Neural progenitor cell (in vitro differentiated cells): ENCODE measurements at regions not wholly inside any gene's neighbourhood (a gene's known extent, or its start where the extent isn't known, plus 50 kb on each side); places are given as distances from the start of the nearest gene placed in this dataset.

Experiments used
- DNase-seq: peaks from one replicate; pipeline ENCODE4 v3.0.0-alpha.2; 2016; ENCODE audit warnings: low spot score
- H2AFZ ChIP-seq: fragments of 200-600 bp; sonication (generic); replicated peaks from 2 replicates; pipeline ENCODE4 v1.6.1; 2016; ENCODE audit warnings: antibody characterized with exemption
- H3F3A ChIP-seq: fragments of 200-600 bp; sonication (generic); 2 replicates; pipeline ENCODE4 v1.6.1; 2016; ENCODE audit warnings: antibody characterized with exemption, low read depth
- H3K27ac ChIP-seq: fragments of 200-600 bp; sonication (generic); 2 replicates; pipeline ENCODE4 v1.5.1; 2016; ENCODE audit warnings: mild to moderate bottlenecking
- H3K27me3 ChIP-seq: fragments of 200-600 bp; sonication (generic); 2 replicates; pipeline ENCODE4 v1.6.1; 2016; ENCODE audit warnings: mild to moderate bottlenecking, moderate library complexity
- H3K36me3 ChIP-seq: fragments of 200-600 bp; sonication (generic); 2 replicates; pipeline ENCODE4 v1.5.1; 2016
- H3K4me1 ChIP-seq: fragments of 200-600 bp; sonication (generic); 2 replicates; pipeline ENCODE4 v1.6.1; 2016; ENCODE audit warnings: mixed run types
- H3K4me2 ChIP-seq: fragments of 200-600 bp; sonication (generic); 2 replicates; pipeline ENCODE4 v1.6.1; 2016
- H3K4me3 ChIP-seq: fragments of 200-600 bp; sonication (generic); 2 replicates; pipeline ENCODE4 v1.5.1; 2016
- H3K79me2 ChIP-seq: fragments of 200-600 bp; sonication (generic); 2 replicates; pipeline ENCODE4 v1.6.1; 2016; ENCODE audit warnings: low read depth
- H3K9ac ChIP-seq: fragments of 200-600 bp; sonication (generic); 2 replicates; pipeline ENCODE4 v1.6.1; 2016
- H3K9me3 ChIP-seq: fragments of 200-600 bp; sonication (generic); 2 replicates; pipeline ENCODE4 v1.5.1; 2016; ENCODE audit warnings: low read depth
- H4K20me1 ChIP-seq: fragments of 200-600 bp; sonication (generic); 2 replicates; pipeline ENCODE4 v1.6.1; 2016; ENCODE audit warnings: low read depth
- H3K27ac Mint-ChIP-seq: 3 replicates; pipeline ENCODE4 v1.8.0; 2021; ENCODE audit warnings: mixed read lengths
- H3K27me3 Mint-ChIP-seq: 2 replicates; pipeline ENCODE4 v1.8.0; 2022; ENCODE audit warnings: low read depth, mild to moderate bottlenecking, inconsistent platforms, moderate library complexity, mixed read lengths; ENCODE audit not compliant: insufficient read depth
- H3K36me3 Mint-ChIP-seq: 3 replicates; pipeline ENCODE4 v1.8.0; 2021; ENCODE audit warnings: mixed read lengths
- H3K4me1 Mint-ChIP-seq: 3 replicates; pipeline ENCODE4 v1.8.0; 2021; ENCODE audit warnings: mixed read lengths
- H3K4me3 Mint-ChIP-seq: 3 replicates; pipeline ENCODE4 v1.8.0; 2021; ENCODE audit warnings: mild to moderate bottlenecking, moderate library complexity, mixed read lengths
- H3K9me3 Mint-ChIP-seq: 3 replicates; pipeline ENCODE4 v1.8.0; 2020; ENCODE audit warnings: mixed read lengths
- EZH2 ChIP-seq: fragments of 200-600 bp; sonication (generic); IDR thresholded peaks from 2 replicates; pipeline ENCODE4 v1.6.1; 2017; ENCODE audit warnings: antibody characterized with exemption, mild to moderate bottlenecking, moderate library complexity
- EZH2phosphoT487 ChIP-seq: fragments of 200-600 bp; sonication (generic); IDR thresholded peaks from 2 replicates; pipeline ENCODE4 v1.6.1; 2017; ENCODE audit warnings: antibody characterized with exemption
- TF ChIP-seq, protein P1 (sequence below): fragments of 200-600 bp; sonication (generic); IDR thresholded peaks from 2 replicates; pipeline ENCODE4 v1.5.1; 2017; ENCODE audit warnings: antibody characterized with exemption, mild to moderate bottlenecking

DNA sequence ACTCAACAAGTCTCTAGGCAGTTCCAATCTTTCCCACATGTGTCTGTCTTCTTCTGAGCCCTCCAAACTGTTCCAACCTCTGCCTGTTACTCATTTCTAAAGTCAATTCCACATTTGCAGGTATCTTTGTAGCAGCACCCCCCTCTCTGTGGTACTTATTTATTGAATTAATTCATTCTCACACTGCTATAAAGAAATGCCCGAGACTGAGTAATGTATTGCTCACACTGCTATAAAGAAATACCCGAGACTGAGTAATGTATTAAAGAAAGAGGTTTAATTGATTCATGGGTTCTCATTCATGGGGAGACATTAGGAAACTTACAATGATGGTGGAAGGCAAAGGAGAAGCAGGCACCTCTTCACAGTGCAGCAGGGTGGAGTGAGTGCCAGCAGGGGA is 1413.8 kb downstream of the SI start:
- Histone ChIP-seq H3K9ac (no peak overlapping the region), H3K27ac (no peak overlapping the region), H3K27me3 (no peaks in the 10 kb centered on the region), H2AFZ (no peak overlapping the region), H4K20me1 (no peaks in the 10 kb centered on the region), H3K79me2 (no peaks in the 10 kb centered on the region), H3K36me3 (no peaks in the 10 kb centered on the region), H3K9me3 (no peaks in the 10 kb centered on the region), H3F3A (no peaks in the 10 kb centered on the region), H3K4me3 (no peak overlapping the region), H3K4me2 (no peak overlapping the region), H3K4me1 (no peaks in the 10 kb centered on the region)
- Mint-ChIP-seq H3K9me3 (peaks cover 2% of the 10 kb centered on the region), H3K4me3 (no peak overlapping the region), H3K27ac (no peak overlapping the region), H3K36me3 (no peaks in the 10 kb centered on the region), H3K27me3 (no peaks in the 10 kb centered on the region), H3K4me1 (no peaks in the 10 kb centered on the region)
- TF ChIP-seq EZH2phosphoT487: no peak
- no peak for TF ChIP-seq EZH2
- TF ChIP-seq, protein P1, sequence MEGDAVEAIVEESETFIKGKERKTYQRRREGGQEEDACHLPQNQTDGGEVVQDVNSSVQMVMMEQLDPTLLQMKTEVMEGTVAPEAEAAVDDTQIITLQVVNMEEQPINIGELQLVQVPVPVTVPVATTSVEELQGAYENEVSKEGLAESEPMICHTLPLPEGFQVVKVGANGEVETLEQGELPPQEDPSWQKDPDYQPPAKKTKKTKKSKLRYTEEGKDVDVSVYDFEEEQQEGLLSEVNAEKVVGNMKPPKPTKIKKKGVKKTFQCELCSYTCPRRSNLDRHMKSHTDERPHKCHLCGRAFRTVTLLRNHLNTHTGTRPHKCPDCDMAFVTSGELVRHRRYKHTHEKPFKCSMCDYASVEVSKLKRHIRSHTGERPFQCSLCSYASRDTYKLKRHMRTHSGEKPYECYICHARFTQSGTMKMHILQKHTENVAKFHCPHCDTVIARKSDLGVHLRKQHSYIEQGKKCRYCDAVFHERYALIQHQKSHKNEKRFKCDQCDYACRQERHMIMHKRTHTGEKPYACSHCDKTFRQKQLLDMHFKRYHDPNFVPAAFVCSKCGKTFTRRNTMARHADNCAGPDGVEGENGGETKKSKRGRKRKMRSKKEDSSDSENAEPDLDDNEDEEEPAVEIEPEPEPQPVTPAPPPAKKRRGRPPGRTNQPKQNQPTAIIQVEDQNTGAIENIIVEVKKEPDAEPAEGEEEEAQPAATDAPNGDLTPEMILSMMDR: no peak
- DNase-seq: no peak

DNA sequence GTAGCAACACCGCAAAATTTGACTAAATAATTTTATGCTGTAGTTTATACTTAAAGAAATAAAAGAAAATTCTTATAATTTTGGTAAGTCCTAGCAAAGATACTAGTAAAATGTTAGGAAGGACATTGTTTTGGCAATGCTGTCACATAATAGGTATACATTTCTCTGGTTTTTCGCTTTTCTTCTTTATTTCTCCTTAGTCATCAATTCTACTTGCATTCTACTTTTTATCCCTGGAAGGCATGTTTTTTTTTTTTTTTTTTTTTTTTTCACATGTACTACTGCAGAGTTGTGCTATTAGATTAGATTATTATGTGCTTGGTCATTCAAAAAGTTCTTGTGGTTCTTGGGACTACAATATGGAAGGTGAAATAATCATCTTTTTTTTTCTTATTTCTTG is 1421.2 kb downstream of the SI start:
- Histone ChIP-seq H3F3A (no peaks in the 10 kb centered on the region), H3K9ac (no peak overlapping the region), H3K36me3 (no peaks in the 10 kb centered on the region), H3K27ac (no peak overlapping the region), H4K20me1 (no peaks in the 10 kb centered on the region), H3K4me1 (no peaks in the 10 kb centered on the region), H3K9me3 (no peaks in the 10 kb centered on the region), H2AFZ (no peak overlapping the region), H3K27me3 (no peaks in the 10 kb centered on the region), H3K79me2 (no peaks in the 10 kb centered on the region), H3K4me3 (no peak overlapping the region), H3K4me2 (no peak overlapping the region)
- TF ChIP-seq, protein P1: no peak
- no peak for TF ChIP-seq EZH2
- no peak for TF ChIP-seq EZH2phosphoT487
- Mint-ChIP-seq H3K4me3 (no peak overlapping the region), H3K36me3 (no peaks in the 10 kb centered on the region), H3K27ac (no peak overlapping the region), H3K27me3 (peaks cover 2% of the 10 kb centered on the region), H3K9me3 (no peaks in the 10 kb centered on the region), H3K4me1 (no peaks in the 10 kb centered on the region)
- DNase-seq: no peak

- TF ChIP-seq EZH2phosphoT487: no peak
- TF ChIP-seq EZH2: no peak
- TF ChIP-seq, protein P1: no peak
- no peaks in the 10 kb centered on the region for H3K79me2 ChIP-seq
- H3K9ac ChIP-seq: no peak overlapping the region
- Mint-ChIP-seq H3K4me1 (no peaks in the 10 kb centered on the region), H3K36me3 (no peaks in the 10 kb centered on the region), H3K9me3 (no peaks in the 10 kb centered on the region), H3K27ac (no peak overlapping the region), H3K4me3 (no peak overlapping the region), H3K27me3 (peaks cover 2% of the 10 kb centered on the region)
- no peaks in the 10 kb centered on the region for H3K9me3 ChIP-seq
- no peak overlapping the region for H3K27ac ChIP-seq
- no peaks in the 10 kb centered on the region for H3K27me3 ChIP-seq
- H3K4me2 ChIP-seq: no peak overlapping the region
- no peak overlapping the region for H2AFZ ChIP-seq
- no peaks in the 10 kb centered on the region for H3K4me1 ChIP-seq
- DNase-seq: no peak
- H3K4me3 ChIP-seq: no peak overlapping the region
- no peaks in the 10 kb centered on the region for H3K36me3 ChIP-seq
- H3F3A ChIP-seq: no peaks in the 10 kb centered on the region
- H4K20me1 ChIP-seq: no peaks in the 10 kb centered on the region
Measured at GRCh38 chr3:163655021-163655420, 1423.3 kb downstream of the SI start.

DNA sequence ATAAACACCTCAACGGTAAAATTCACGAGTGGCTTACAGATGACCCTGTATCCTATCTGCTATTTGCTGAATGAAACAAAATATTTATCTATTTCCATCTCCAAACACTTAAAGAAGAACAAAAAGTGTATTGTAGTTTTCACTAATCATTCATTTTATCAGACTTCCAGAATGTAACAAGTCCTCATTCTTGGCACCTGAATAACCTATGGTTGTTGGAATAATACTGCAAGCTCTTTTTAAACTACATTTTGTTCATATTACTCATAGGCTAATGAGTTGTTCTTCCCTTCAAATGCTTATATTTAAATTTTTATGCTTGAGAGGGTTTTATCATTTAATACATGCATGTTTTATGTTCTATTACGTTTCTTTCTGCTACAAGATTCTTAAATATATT is 1434.1 kb downstream of the SI start:
- H4K20me1 ChIP-seq: no peaks in the 10 kb centered on the region
- H3F3A ChIP-seq: no peaks in the 10 kb centered on the region
- no peaks in the 10 kb centered on the region for H3K4me1 ChIP-seq
- H3K4me2 ChIP-seq: no peak overlapping the region
- no peak overlapping the region for H2AFZ ChIP-seq
- Mint-ChIP-seq H3K27me3 (no peaks in the 10 kb centered on the region), H3K9me3 (peaks cover 8% of the 10 kb centered on the region), H3K36me3 (no peaks in the 10 kb centered on the region), H3K27ac (no peak overlapping the region), H3K4me1 (no peaks in the 10 kb centered on the region), H3K4me3 (no peak overlapping the region)
- no peak overlapping the region for H3K4me3 ChIP-seq
- no peak overlapping the region for H3K9ac ChIP-seq
- H3K36me3 ChIP-seq: no peaks in the 10 kb centered on the region
- no peaks in the 10 kb centered on the region for H3K27me3 ChIP-seq
- H3K27ac ChIP-seq: no peak overlapping the region
- TF ChIP-seq EZH2phosphoT487: no peak
- no peak for TF ChIP-seq EZH2
- TF ChIP-seq, protein P1: no peak
- H3K79me2 ChIP-seq: no peaks in the 10 kb centered on the region
- no peak for DNase-seq
- no peaks in the 10 kb centered on the region for H3K9me3 ChIP-seq
